HG03469 (cell line): ENCODE measurements at regions not wholly inside any gene's neighbourhood (a gene's known extent, or its start where the extent isn't known, plus 50 kb on each side); places are given as distances from the start of the nearest gene placed in this dataset.

ENCODE experiments used
- ATAC-seq: cut with Tn5 transposase; IDR thresholded peaks from one replicate; pipeline ENCODE4 v1.9.1; 2021; ENCODE audit warnings: mild to moderate bottlenecking, moderate library complexity, moderate number of reproducible peaks; ENCODE audit not compliant: unreplicated experiment

GRCh38 chr15:69902414-69903062, 195.2 kb downstream of the TLE3 start:
- ATAC-seq = no peak

- ATAC-seq = no peak
These were observed 193.9 kb downstream of the TLE3 start for GRCh38 chr15:69903470-69904469.

- no peak for ATAC-seq
These were observed 191.2 kb downstream of the TLE3 start for GRCh38 chr15:69906256-69907185.

DNA sequence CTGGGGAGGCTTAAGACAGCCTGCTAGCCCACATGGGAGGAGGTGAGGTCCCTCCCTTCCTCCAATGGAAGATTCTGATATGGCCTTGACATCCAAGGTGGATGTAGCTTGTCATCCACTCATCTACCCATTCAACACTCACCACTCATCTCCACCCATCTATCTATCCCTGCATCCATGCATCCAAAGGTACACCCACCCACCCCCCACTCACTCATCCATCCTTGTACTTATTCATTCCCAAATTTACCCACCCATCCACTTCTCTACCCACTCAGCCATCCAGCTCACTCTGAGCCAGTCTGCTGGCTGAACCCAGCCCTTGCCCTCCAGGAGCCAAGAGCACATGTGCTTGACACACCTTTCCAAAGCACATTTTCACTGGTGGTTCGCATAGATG, 189.7 kb downstream of the TLE3 start:
- no peak for ATAC-seq

GRCh38 chr15:69908590-69909420, 188.9 kb downstream of the TLE3 start:
- ATAC-seq = no peak

- no peak for ATAC-seq
These were observed 187.8 kb downstream of the TLE3 start for GRCh38 chr15:69909719-69910444.

GRCh38 chr15:69910514-69910913, 187.2 kb downstream of the TLE3 start:
- ATAC-seq = no peak

GRCh38 chr15:69912116-69912515, 185.6 kb downstream of the TLE3 start:
- ATAC-seq = no peak

DNA sequence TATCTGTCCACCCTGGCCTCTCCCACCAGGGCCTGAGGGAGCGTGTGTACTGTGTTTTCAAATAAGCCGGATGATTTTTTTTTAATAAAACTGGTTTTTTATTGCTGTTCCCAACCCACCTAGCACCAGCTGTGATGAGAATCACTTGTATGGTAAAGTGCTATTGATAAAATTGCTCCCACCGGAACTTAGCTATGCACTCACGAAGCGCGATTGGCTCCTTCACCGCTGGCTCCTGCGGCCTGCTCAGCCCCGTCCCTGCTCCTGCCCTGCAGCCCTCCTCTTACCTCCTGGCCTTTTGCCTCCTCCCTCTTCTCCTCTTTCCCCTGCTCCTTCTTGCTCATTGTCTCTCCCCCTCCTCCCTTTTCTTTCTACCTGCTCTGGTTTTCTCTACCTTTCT, 183.7 kb downstream of the TLE3 start:
- no peak for ATAC-seq

- no peak for ATAC-seq
These were observed 182.8 kb downstream of the TLE3 start for GRCh38 chr15:69914960-69915359.

DNA sequence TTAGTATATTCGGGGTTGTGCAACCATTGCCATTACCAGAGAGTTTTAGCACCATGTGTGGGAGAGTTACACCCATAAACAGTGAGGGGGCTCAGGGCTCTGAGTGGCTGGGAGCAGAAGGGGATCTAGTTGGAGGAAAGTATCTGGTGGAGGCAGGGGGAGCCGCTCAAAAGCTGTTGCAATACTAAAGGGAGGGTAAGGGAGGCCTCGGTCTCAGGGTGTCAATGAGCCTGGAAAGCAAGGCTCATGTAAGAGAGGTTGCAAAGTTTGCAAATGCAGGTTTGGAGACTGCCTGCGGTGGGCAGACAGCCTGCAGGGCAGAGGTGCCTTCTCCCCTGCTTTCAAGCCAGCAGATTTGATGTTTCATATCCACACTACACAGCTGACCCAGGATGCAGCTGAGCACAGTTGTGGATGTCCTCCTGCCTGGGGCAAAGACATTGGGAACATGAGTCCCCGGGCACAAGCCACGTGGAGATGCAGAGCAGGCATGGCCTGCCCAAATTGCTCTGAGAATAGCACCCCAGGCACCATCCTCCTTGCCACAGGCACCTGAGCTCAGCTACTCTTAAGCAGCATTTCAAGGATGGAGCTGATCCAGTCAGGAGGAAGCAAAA, 181.4 kb downstream of the TLE3 start:
- no peak for ATAC-seq

- no peak for ATAC-seq
These were observed 180.7 kb downstream of the TLE3 start for GRCh38 chr15:69917056-69917455.

DNA sequence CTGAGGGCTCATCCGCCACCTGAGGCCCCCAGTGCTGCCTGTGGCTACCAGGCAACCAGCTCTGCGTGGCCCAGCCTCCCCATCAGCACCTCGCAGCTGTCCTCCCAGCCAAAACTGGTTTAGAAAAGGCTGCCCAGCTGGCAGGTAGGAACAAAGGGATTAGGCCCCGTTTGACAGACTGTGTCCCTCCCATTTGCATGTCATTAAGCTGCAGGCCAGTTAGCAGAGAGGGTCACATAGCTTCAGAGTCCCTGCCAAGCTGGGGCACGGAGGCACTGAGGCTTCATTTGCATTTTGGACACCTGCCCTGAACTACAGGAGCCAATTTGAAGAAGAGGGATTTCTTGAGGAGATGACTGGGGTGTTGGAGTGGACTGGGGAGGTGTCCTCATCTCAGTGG, 177.9 kb downstream of the TLE3 start:
- ATAC-seq = no peak

DNA sequence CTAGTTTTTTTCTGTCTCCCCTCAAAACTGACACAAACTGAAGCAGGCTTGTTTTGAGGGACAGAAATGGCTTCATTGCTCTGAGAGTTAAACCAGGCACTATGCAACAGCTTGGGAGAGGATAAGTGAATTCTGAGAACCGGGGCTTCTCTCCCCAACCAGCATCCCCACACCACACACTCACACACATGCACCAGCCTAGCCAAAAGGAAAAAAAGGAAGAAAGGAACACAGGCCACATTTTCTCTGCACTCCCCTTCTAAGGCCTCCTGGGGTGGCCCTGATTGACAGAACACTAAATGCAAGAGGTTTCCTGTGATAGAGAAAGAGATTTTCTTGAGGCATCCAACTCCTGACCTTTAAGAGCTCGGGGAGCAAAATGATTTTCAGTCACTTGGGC, 177.5 kb downstream of the TLE3 start:
- ATAC-seq = no peak

DNA sequence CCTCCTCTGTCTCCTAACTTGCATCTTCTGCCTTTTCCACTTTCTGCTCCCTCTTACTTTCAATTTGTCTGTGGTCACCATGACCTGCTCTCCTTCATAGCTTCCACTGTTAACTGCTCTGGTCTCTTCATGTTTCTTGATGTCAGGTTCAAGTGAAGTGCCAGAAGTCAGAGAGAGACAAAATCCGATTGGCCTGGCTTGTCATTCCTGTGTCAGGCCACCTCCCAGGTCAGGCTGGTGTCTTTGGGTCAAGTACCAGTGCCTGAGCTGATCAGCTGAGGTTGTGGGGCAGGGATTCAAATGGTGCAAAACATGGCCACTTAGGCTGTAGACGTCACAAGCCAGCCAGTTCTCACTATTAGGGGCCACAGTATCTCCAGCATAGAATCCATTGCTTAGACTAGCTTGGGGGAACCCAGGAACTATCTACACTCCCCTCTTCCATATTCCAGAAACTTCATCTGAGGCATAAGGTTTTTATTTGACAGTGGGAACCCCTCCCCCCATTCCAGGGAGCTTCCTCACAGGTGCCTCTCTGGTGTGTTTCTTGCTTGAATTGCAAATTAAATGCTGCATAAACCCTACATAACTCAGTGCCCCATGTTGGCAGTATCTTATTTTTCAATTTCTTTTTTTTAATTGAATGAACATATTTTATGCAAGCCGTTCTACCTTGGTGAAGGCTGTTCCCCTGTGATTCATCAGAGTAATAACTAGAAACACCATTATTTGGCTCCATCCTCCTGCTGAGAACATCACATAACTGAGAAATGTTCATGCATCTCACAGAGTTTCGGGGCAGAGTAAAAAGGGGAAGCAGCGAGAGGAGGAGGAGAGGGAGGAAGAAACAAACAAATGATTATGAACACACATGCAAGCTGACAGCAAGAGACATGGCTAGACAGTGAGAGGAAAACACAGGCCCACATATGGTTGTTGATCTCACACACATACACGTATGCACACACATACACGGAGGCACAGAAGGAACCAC, 175.8 kb downstream of the TLE3 start:
- no peak for ATAC-seq

- ATAC-seq = no peak
These were observed 173.2 kb downstream of the TLE3 start for GRCh38 chr15:69924531-69924930.

- no peak for ATAC-seq
These were observed 171.7 kb downstream of the TLE3 start for GRCh38 chr15:69926006-69926405.

- ATAC-seq = no peak
These were observed 171.0 kb downstream of the TLE3 start for GRCh38 chr15:69926721-69927120.
